ENCODE measurements at regions not wholly inside any gene's neighbourhood (a gene's known extent, or its start where the extent isn't known, plus 50 kb on each side); places are given as distances from the start of the nearest gene placed in this dataset.
"Not testable (repeated sequence)": the region's sequence is repeated elsewhere in the genome, so short reads cannot be mapped to it uniquely, and the experiment has no call there.

- DNase-seq (ENCODE audit: low spot score), result not testable (repeated sequence)
Measured at GRCh38 chr13:18322821-18323220, 858.8 kb downstream of the TUBA3C start.

GRCh38 chr13:18319653-18320052 is 862.0 kb downstream of the TUBA3C start:
- not testable (repeated sequence) for DNase-seq (ENCODE audit: low spot score)

- DNase-seq (ENCODE audit: low spot score), result not testable (repeated sequence)
Measured at GRCh38 chr13:18303240-18303813, 878.3 kb downstream of the TUBA3C start.

GRCh38 chr13:18300968-18301367 is 880.7 kb downstream of the TUBA3C start:
- DNase-seq (ENCODE audit: low spot score), result not testable (repeated sequence)

GRCh38 chr13:18297359-18297758 is 884.3 kb downstream of the TUBA3C start:
- DNase-seq (ENCODE audit: low spot score), result not testable (repeated sequence)

- DNase-seq (ENCODE audit: low spot score), result not testable (repeated sequence)
Measured at GRCh38 chr13:18296617-18297016, 885.0 kb downstream of the TUBA3C start.

GRCh38 chr13:18294311-18294710 is 887.3 kb downstream of the TUBA3C start:
- DNase-seq (ENCODE audit: low spot score), result not testable (repeated sequence)

- not testable (repeated sequence) for DNase-seq (ENCODE audit: low spot score)
Measured at GRCh38 chr13:18286848-18287247, 894.8 kb downstream of the TUBA3C start.

- not testable (repeated sequence) for DNase-seq (ENCODE audit: low spot score)
Measured at GRCh38 chr13:18285663-18286062, 896.0 kb downstream of the TUBA3C start.

- not testable (repeated sequence) for DNase-seq (ENCODE audit: low spot score)
Measured at GRCh38 chr13:18284040-18284439, 897.6 kb downstream of the TUBA3C start.

- not testable (repeated sequence) for DNase-seq (ENCODE audit: low spot score)
Measured at GRCh38 chr13:18281829-18282597, 899.6 kb downstream of the TUBA3C start.

- DNase-seq (ENCODE audit: low spot score), result not testable (repeated sequence)
Measured at GRCh38 chr13:18280904-18281828, 900.5 kb downstream of the TUBA3C start.

GRCh38 chr13:18279971-18280370 is 901.7 kb downstream of the TUBA3C start:
- not testable (repeated sequence) for DNase-seq (ENCODE audit: low spot score)

GRCh38 chr13:18277372-18277771 is 904.3 kb downstream of the TUBA3C start:
- DNase-seq (ENCODE audit: low spot score), result not testable (repeated sequence)

- not testable (repeated sequence) for DNase-seq (ENCODE audit: low spot score)
Measured at GRCh38 chr13:18276280-18276679, 905.3 kb downstream of the TUBA3C start.

GRCh38 chr13:18273785-18274514 is 907.7 kb downstream of the TUBA3C start:
- DNase-seq (ENCODE audit: low spot score), result not testable (repeated sequence)

- not testable (repeated sequence) for DNase-seq (ENCODE audit: low spot score)
Measured at GRCh38 chr13:18258801-18259419, 922.7 kb downstream of the TUBA3C start.

- DNase-seq (ENCODE audit: low spot score), result not testable (repeated sequence)
Measured at GRCh38 chr13:18257686-18258085, 923.9 kb downstream of the TUBA3C start.

- DNase-seq (ENCODE audit: low spot score), result not testable (repeated sequence)
Measured at GRCh38 chr13:18252848-18253247, 928.8 kb downstream of the TUBA3C start.

- DNase-seq (ENCODE audit: low spot score), result not testable (repeated sequence)
Measured at GRCh38 chr13:18248533-18249240, 932.9 kb downstream of the TUBA3C start.

All from umbilical cord (tissue), 1 donor.